HG03097 (cell line): ENCODE measurements at regions not wholly inside any gene's neighbourhood (a gene's known extent, or its start where the extent isn't known, plus 50 kb on each side); places are given as distances from the start of the nearest gene placed in this dataset.

Experiments
- ATAC-seq: cut with Tn5 transposase; IDR thresholded peaks from one replicate; pipeline ENCODE4 v1.9.1; 2021; ENCODE audit not compliant: unreplicated experiment, low FRiP score

GRCh38 chr10:129375912-129376311, 91.1 kb upstream of the MGMT start:
- no peak for ATAC-seq

GRCh38 chr10:129380279-129380678, 86.8 kb upstream of the MGMT start:
- ATAC-seq: no peak

GRCh38 chr10:129381741-129382140, 85.3 kb upstream of the MGMT start:
- ATAC-seq: no peak

GRCh38 chr10:129382401-129382800, 84.6 kb upstream of the MGMT start:
- no peak for ATAC-seq

- ATAC-seq: no peak
Observed at GRCh38 chr10:129383651-129384050, 83.4 kb upstream of the MGMT start.

GRCh38 chr10:129385600-129385999, 81.4 kb upstream of the MGMT start:
- no peak for ATAC-seq

GRCh38 chr10:129386415-129387257, 80.4 kb upstream of the MGMT start:
- no peak for ATAC-seq

- no peak for ATAC-seq
Observed at GRCh38 chr10:129387258-129387525, 79.8 kb upstream of the MGMT start.

GRCh38 chr10:129388435-129388834, 78.6 kb upstream of the MGMT start:
- no peak for ATAC-seq

GRCh38 chr10:129389194-129389593, 77.8 kb upstream of the MGMT start:
- ATAC-seq: no peak

GRCh38 chr10:129390147-129390546, 76.9 kb upstream of the MGMT start:
- no peak for ATAC-seq

- ATAC-seq: no peak
Observed at GRCh38 chr10:129390726-129391125, 76.3 kb upstream of the MGMT start.

- no peak for ATAC-seq
Observed at GRCh38 chr10:129391464-129391863, 75.6 kb upstream of the MGMT start.

GRCh38 chr10:129392855-129393254, 74.2 kb upstream of the MGMT start:
- ATAC-seq: no peak

GRCh38 chr10:129393812-129394211, 73.2 kb upstream of the MGMT start:
- ATAC-seq: no peak

- ATAC-seq: no peak
Observed at GRCh38 chr10:129394518-129395328, 72.3 kb upstream of the MGMT start.

- no peak for ATAC-seq
Observed at GRCh38 chr10:129396021-129396722, 70.9 kb upstream of the MGMT start.

GRCh38 chr10:129397198-129397974, 69.7 kb upstream of the MGMT start:
- no peak for ATAC-seq

- no peak for ATAC-seq
Observed at GRCh38 chr10:129398711-129399141, 68.3 kb upstream of the MGMT start.

GRCh38 chr10:129400426-129400825, 66.6 kb upstream of the MGMT start:
- ATAC-seq: no peak

GRCh38 chr10:129402459-129402858, 64.6 kb upstream of the MGMT start:
- ATAC-seq: no peak
